ENCODE measurements at regions not wholly inside any gene's neighbourhood (a gene's known extent, or its start where the extent isn't known, plus 50 kb on each side); places are given as distances from the start of the nearest gene placed in this dataset.

- no peak overlapping the region for H3K27ac ChIP-seq (ENCODE audit: control insufficient read depth, insufficient read depth, low read length)
- no peaks in the 10 kb centered on the region for H3K9me3 ChIP-seq (ENCODE audit: control insufficient read depth, low read depth, low read length)
- H3K4me1 ChIP-seq (ENCODE audit: control insufficient read depth, extremely low read depth, insufficient read depth, low read length) = no peaks in the 10 kb centered on the region
- no peaks in the 10 kb centered on the region for H3K79me2 ChIP-seq (ENCODE audit: control insufficient read depth, insufficient read depth, low read length)
- TF ChIP-seq CTCF (optimal IDR thresholded peaks at IDR 0.05 in 1 of 3, IDR thresholded peaks at IDR 0.05 in 1 of 3, conservative IDR thresholded peaks at IDR 0.05 in 1 of 3; ENCODE audit: extremely low read depth in 1 of 3, insufficient read depth in 2 of 3, low read length in 3 of 3) = no peak
- TF ChIP-seq EZH2 (IDR thresholded peaks at IDR 0.05; ENCODE audit: low read length) = no peak
- dilution Hi-C loops (cut with MboI; ENCODE audit: extremely low pct_ligation_motif_present, low sequenced_read_pairs) = no loop called here
- no peak for DNase-seq (ENCODE audit: low read depth, low spot score)
- H3K4me3 ChIP-seq (ENCODE audit: control insufficient read depth in 2 of 3, extremely low read depth in 1 of 3, insufficient read depth in 2 of 3, low read depth in 1 of 3, low read length in 3 of 3) = no peak overlapping the region
- H3K36me3 ChIP-seq (ENCODE audit: control insufficient read depth in 2 of 2, extremely low read depth in 1 of 2, insufficient read depth in 2 of 2, low read length in 2 of 2) = no peaks in the 10 kb centered on the region
- no peak for FAIRE-seq
- H4K20me1 ChIP-seq (ENCODE audit: control insufficient read depth, extremely low read depth, insufficient read depth, low read length) = no peaks in the 10 kb centered on the region
- H3K27me3 ChIP-seq (ENCODE audit: control insufficient read depth, extremely low read depth, insufficient read depth, low read length) = no peaks in the 10 kb centered on the region
- no peak overlapping the region for H3K9ac ChIP-seq (ENCODE audit: control insufficient read depth, extremely low read depth, insufficient read depth, low read length)
- H3K4me2 ChIP-seq (ENCODE audit: control insufficient read depth, extremely low read depth, insufficient read depth, low read depth, low read length) = no peak overlapping the region
- no peaks in the 10 kb centered on the region for H3K9me1 ChIP-seq (ENCODE audit: control insufficient read depth, extremely low read depth, insufficient read depth, low read length)
- H2AFZ ChIP-seq (ENCODE audit: control insufficient read depth, low read length) = no peak overlapping the region
Observed at GRCh38 chr12:83660727-83661358, 974.1 kb downstream of the TMTC2 start.

- H3K36me3 ChIP-seq (ENCODE audit: control insufficient read depth in 2 of 2, extremely low read depth in 1 of 2, insufficient read depth in 2 of 2, low read length in 2 of 2) = no peaks in the 10 kb centered on the region
- no peaks in the 10 kb centered on the region for H3K79me2 ChIP-seq (ENCODE audit: control insufficient read depth, insufficient read depth, low read length)
- H3K27ac ChIP-seq (ENCODE audit: control insufficient read depth, insufficient read depth, low read length) = no peak overlapping the region
- no peak for TF ChIP-seq EZH2 (IDR thresholded peaks at IDR 0.05; ENCODE audit: low read length)
- TF ChIP-seq CTCF (optimal IDR thresholded peaks at IDR 0.05 in 1 of 3, IDR thresholded peaks at IDR 0.05 in 1 of 3, conservative IDR thresholded peaks at IDR 0.05 in 1 of 3; ENCODE audit: extremely low read depth in 1 of 3, insufficient read depth in 2 of 3, low read length in 3 of 3) = no peak
- FAIRE-seq (no peak), DNase-seq (ENCODE audit: low read depth, low spot score) (no peak)
- H3K27me3 ChIP-seq (ENCODE audit: control insufficient read depth, extremely low read depth, insufficient read depth, low read length) = no peaks in the 10 kb centered on the region
- no peaks in the 10 kb centered on the region for H4K20me1 ChIP-seq (ENCODE audit: control insufficient read depth, extremely low read depth, insufficient read depth, low read length)
- no peak overlapping the region for H3K4me3 ChIP-seq (ENCODE audit: control insufficient read depth in 2 of 3, extremely low read depth in 1 of 3, insufficient read depth in 2 of 3, low read depth in 1 of 3, low read length in 3 of 3)
- H3K4me1 ChIP-seq (ENCODE audit: control insufficient read depth, extremely low read depth, insufficient read depth, low read length) = no peaks in the 10 kb centered on the region
- H3K9me1 ChIP-seq (ENCODE audit: control insufficient read depth, extremely low read depth, insufficient read depth, low read length) = no peaks in the 10 kb centered on the region
- H3K4me2 ChIP-seq (ENCODE audit: control insufficient read depth, extremely low read depth, insufficient read depth, low read depth, low read length) = no peak overlapping the region
- no peak overlapping the region for H2AFZ ChIP-seq (ENCODE audit: control insufficient read depth, low read length)
- dilution Hi-C loops (cut with MboI; ENCODE audit: extremely low pct_ligation_motif_present, low sequenced_read_pairs) = no loop called here
- H3K9ac ChIP-seq (ENCODE audit: control insufficient read depth, extremely low read depth, insufficient read depth, low read length) = no peak overlapping the region
- H3K9me3 ChIP-seq (ENCODE audit: control insufficient read depth, low read depth, low read length) = no peaks in the 10 kb centered on the region
Observed at GRCh38 chr12:83659321-83659720, 972.6 kb downstream of the TMTC2 start.

Data from keratinocyte (primary cell).